ENCODE measurements at regions not wholly inside any gene's neighbourhood (a gene's known extent, or its start where the extent isn't known, plus 50 kb on each side); places are given as distances from the start of the nearest gene placed in this dataset.

DNA sequence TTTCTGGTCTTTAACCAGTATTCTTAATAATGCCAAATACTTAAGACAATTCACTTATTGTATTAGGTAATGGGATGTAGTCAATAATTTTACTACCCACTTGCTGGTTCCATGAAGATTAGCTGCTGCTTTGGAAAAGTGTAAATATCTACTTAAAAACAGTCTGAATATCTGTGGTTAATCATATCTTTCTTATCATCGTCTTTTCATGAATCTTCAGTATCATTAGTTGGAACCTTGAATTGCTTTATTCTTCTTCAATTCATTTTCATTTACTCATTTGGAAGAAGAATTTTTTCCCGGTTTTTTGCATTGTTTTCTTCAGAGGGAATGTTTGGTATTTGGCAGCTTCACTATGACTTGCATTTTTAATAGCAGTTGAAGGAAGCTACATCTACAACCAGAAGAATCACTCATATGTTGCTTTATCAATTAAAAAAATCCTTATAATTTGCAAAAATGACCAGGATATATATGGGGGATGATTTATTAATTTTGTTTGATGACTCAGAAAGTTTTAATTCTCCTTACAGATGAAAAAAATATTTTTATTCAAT lies 1398.3 kb upstream of the CDH6 start:
- H4K12ac ChIP-seq (ENCODE audit: low read depth, low read length): no peak overlapping the region
- H2BK12ac ChIP-seq (ENCODE audit: low read length): no peak overlapping the region
- H2AK5ac ChIP-seq (ENCODE audit: low read length): no peak overlapping the region
- H3K79me1 ChIP-seq (ENCODE audit: low read length): no peaks in the 10 kb centered on the region
- no peak overlapping the region for H2AFZ ChIP-seq (ENCODE audit: insufficient read depth, low read length, poor library complexity)
- no peak for DNase-seq
- H3K27ac ChIP-seq (ENCODE audit: low read depth, low read length): no peak overlapping the region
- no peak overlapping the region for H3K23ac ChIP-seq (ENCODE audit: low read length)
- no peak overlapping the region for H2BK5ac ChIP-seq (ENCODE audit: low read depth, low read length, poor library complexity)
- no peak overlapping the region for H3K9ac ChIP-seq (ENCODE audit: low read length)
- no peak overlapping the region for H4K91ac ChIP-seq (ENCODE audit: low read depth, low read length)
- no CpG with 5 or more reads among the region's 2 CpGs for WGBS (ENCODE audit: extremely low coverage, insufficient coverage, insufficient read length)
- no peaks in the 10 kb centered on the region for H3K27me3 ChIP-seq (ENCODE audit: insufficient read depth, low read length)
- H3K36me3 ChIP-seq (ENCODE audit: control insufficient read depth in 1 of 2, insufficient read depth in 2 of 2, low read length in 2 of 2): no peaks in the 10 kb centered on the region
- no peak overlapping the region for H3K14ac ChIP-seq (ENCODE audit: low read length)
- no peak overlapping the region for H3K4me2 ChIP-seq (ENCODE audit: low read length)
- H3K9me3 ChIP-seq (ENCODE audit: insufficient read depth, low read depth, low read length): no peaks in the 10 kb centered on the region
- H2BK120ac ChIP-seq (ENCODE audit: insufficient read depth, low read length, poor library complexity): no peak overlapping the region
- no peak overlapping the region for H3K4me3 ChIP-seq (ENCODE audit: low read depth, low read length)
- H3K4ac ChIP-seq (ENCODE audit: low read depth, low read length): no peak overlapping the region
- H3K18ac ChIP-seq (ENCODE audit: low read length): no peak overlapping the region
- no peak overlapping the region for H4K8ac ChIP-seq (ENCODE audit: low read depth, low read length)
- no peaks in the 10 kb centered on the region for H3K79me2 ChIP-seq (ENCODE audit: control insufficient read depth, insufficient read depth, low read length, poor library complexity)
- H3K4me1 ChIP-seq (ENCODE audit: control insufficient read depth in 1 of 2, insufficient read depth in 2 of 2, low read length in 2 of 2): peaks cover 0 to 2% of the 10 kb centered on the region in 2 experiments

DNA sequence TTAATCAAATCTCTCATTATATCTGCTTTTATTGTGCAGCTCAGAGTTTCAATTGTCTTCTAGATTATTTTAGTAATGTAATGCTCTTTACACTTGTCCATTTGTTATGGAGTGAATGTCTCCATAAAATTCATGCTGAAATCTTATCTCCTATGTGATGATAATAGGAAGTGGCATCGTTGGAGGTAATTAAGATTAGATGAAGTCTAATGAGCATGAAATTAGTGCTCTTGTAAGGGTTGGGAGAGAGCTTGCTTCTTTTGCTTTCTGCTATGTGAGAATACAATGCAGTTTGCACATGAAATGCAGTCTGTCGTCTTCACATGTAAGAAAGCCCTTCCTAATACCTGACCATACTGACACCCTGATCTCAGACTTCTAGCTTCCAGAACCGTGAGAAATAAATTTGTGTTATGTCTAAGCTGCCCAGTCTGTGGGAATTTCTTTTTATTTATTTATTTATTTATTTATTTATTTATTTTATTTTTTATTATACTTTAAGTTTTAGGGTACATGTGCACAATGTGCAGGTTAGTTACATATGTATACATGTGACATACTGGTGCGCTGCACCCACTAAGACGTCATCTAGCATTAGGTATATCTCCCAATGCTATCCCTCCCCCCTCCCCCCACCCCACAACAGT lies 1399.2 kb upstream of the CDH6 start:
- Histone ChIP-seq H3K4me1 (ENCODE audit: control insufficient read depth in 1 of 2, insufficient read depth in 2 of 2, low read length in 2 of 2) (peaks cover 0 to 2% of the 10 kb centered on the region in 2 experiments), H3K18ac (ENCODE audit: low read length) (no peak overlapping the region), H3K36me3 (ENCODE audit: control insufficient read depth in 1 of 2, insufficient read depth in 2 of 2, low read length in 2 of 2) (no peaks in the 10 kb centered on the region), H3K14ac (ENCODE audit: low read length) (no peak overlapping the region), H3K4me2 (ENCODE audit: low read length) (no peak overlapping the region), H2BK12ac (ENCODE audit: low read length) (no peak overlapping the region), H3K79me2 (ENCODE audit: control insufficient read depth, insufficient read depth, low read length, poor library complexity) (no peaks in the 10 kb centered on the region), H3K23ac (ENCODE audit: low read length) (no peak overlapping the region), H3K27me3 (ENCODE audit: insufficient read depth, low read length) (no peaks in the 10 kb centered on the region), H3K9ac (ENCODE audit: low read length) (no peak overlapping the region), H4K12ac (ENCODE audit: low read depth, low read length) (no peak overlapping the region), H4K8ac (ENCODE audit: low read depth, low read length) (no peak overlapping the region), H3K27ac (ENCODE audit: low read depth, low read length) (no peak overlapping the region), H2AK5ac (ENCODE audit: low read length) (no peak overlapping the region), H2BK5ac (ENCODE audit: low read depth, low read length, poor library complexity) (no peak overlapping the region), H3K4ac (ENCODE audit: low read depth, low read length) (no peak overlapping the region), H3K79me1 (ENCODE audit: low read length) (no peaks in the 10 kb centered on the region), H3K9me3 (ENCODE audit: insufficient read depth, low read depth, low read length) (no peaks in the 10 kb centered on the region), H4K91ac (ENCODE audit: low read depth, low read length) (no peak overlapping the region), H2AFZ (ENCODE audit: insufficient read depth, low read length, poor library complexity) (no peak overlapping the region), H3K4me3 (ENCODE audit: low read depth, low read length) (no peak overlapping the region), H2BK120ac (ENCODE audit: insufficient read depth, low read length, poor library complexity) (no peak overlapping the region)
- WGBS (ENCODE audit: extremely low coverage, insufficient coverage, insufficient read length): no CpG with 5 or more reads among the region's 5 CpGs
- no peak for DNase-seq

DNA sequence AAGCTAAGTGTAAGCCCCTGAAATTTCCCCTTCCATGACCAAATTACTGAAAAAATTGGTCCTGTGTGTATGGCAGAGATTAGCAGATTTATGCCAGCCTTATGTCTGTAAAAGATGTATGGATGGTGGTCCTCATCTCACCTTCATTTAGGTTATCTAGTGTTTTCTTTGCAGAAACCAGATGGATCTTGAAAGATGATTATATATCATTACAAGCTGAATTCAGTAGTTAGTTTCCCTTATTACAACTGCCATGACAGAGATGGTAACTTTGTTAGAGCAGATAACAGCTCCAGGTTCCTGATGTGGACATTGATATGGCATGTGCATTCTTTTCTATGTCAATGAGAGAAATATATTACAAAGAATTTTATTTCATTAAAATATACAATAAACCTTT lies 1403.2 kb upstream of the CDH6 start:
- Histone ChIP-seq H2AK5ac (ENCODE audit: low read length) (no peak overlapping the region), H2BK5ac (ENCODE audit: low read depth, low read length, poor library complexity) (no peak overlapping the region), H4K8ac (ENCODE audit: low read depth, low read length) (no peak overlapping the region), H3K18ac (ENCODE audit: low read length) (no peak overlapping the region), H2BK120ac (ENCODE audit: insufficient read depth, low read length, poor library complexity) (no peak overlapping the region), H4K91ac (ENCODE audit: low read depth, low read length) (no peak overlapping the region), H3K23ac (ENCODE audit: low read length) (no peak overlapping the region), H3K79me1 (ENCODE audit: low read length) (no peaks in the 10 kb centered on the region), H3K36me3 (ENCODE audit: control insufficient read depth in 1 of 2, insufficient read depth in 2 of 2, low read length in 2 of 2) (no peaks in the 10 kb centered on the region), H3K4ac (ENCODE audit: low read depth, low read length) (no peak overlapping the region), H4K12ac (ENCODE audit: low read depth, low read length) (no peak overlapping the region), H2BK12ac (ENCODE audit: low read length) (no peak overlapping the region), H3K4me3 (ENCODE audit: low read depth, low read length) (no peak overlapping the region), H3K14ac (ENCODE audit: low read length) (no peak overlapping the region), H3K79me2 (ENCODE audit: control insufficient read depth, insufficient read depth, low read length, poor library complexity) (no peaks in the 10 kb centered on the region), H3K9ac (ENCODE audit: low read length) (no peak overlapping the region), H3K27ac (ENCODE audit: low read depth, low read length) (no peak overlapping the region), H3K9me3 (ENCODE audit: insufficient read depth, low read depth, low read length) (no peaks in the 10 kb centered on the region), H3K4me1 (ENCODE audit: control insufficient read depth in 1 of 2, insufficient read depth in 2 of 2, low read length in 2 of 2) (no peaks in the 10 kb centered on the region), H3K4me2 (ENCODE audit: low read length) (no peak overlapping the region), H2AFZ (ENCODE audit: insufficient read depth, low read length, poor library complexity) (no peak overlapping the region), H3K27me3 (ENCODE audit: insufficient read depth, low read length) (no peaks in the 10 kb centered on the region)
- no peak for DNase-seq

DNA sequence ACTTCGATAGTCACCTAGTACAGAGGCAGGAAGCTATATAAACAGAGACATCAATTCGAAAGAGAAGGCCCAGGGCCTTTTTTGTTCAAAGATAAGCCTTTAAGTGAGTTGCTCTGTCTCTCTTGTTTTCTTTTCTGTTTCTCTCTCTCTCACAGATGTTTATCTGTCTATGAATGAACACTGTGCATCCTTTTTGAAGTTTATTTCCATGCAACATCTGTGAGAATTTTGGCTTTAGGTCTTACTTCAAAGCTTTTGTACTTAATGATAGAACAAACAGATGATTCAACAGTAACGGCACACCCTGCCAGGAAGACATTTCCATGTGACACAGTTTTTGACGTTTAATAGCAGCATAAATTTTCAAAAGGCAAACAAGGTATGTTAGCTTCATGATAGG lies 1413.1 kb upstream of the CDH6 start:
- Histone ChIP-seq H3K79me1 (ENCODE audit: low read length) (no peaks in the 10 kb centered on the region), H2BK12ac (ENCODE audit: low read length) (no peak overlapping the region), H2BK5ac (ENCODE audit: low read depth, low read length, poor library complexity) (no peak overlapping the region), H3K79me2 (ENCODE audit: control insufficient read depth, insufficient read depth, low read length, poor library complexity) (no peaks in the 10 kb centered on the region), H3K4me1 (ENCODE audit: control insufficient read depth in 1 of 2, insufficient read depth in 2 of 2, low read length in 2 of 2) (no peaks in the 10 kb centered on the region), H3K36me3 (ENCODE audit: control insufficient read depth in 1 of 2, insufficient read depth in 2 of 2, low read length in 2 of 2) (no peaks in the 10 kb centered on the region), H3K14ac (ENCODE audit: low read length) (no peak overlapping the region), H4K8ac (ENCODE audit: low read depth, low read length) (no peak overlapping the region), H3K23ac (ENCODE audit: low read length) (no peak overlapping the region), H3K9ac (ENCODE audit: low read length) (no peak overlapping the region), H2AK5ac (ENCODE audit: low read length) (no peak overlapping the region), H4K12ac (ENCODE audit: low read depth, low read length) (no peak overlapping the region), H3K9me3 (ENCODE audit: insufficient read depth, low read depth, low read length) (no peaks in the 10 kb centered on the region), H2BK120ac (ENCODE audit: insufficient read depth, low read length, poor library complexity) (no peak overlapping the region), H2AFZ (ENCODE audit: insufficient read depth, low read length, poor library complexity) (no peak overlapping the region), H4K91ac (ENCODE audit: low read depth, low read length) (no peak overlapping the region), H3K4me2 (ENCODE audit: low read length) (no peak overlapping the region), H3K18ac (ENCODE audit: low read length) (no peak overlapping the region), H3K27me3 (ENCODE audit: insufficient read depth, low read length) (no peaks in the 10 kb centered on the region), H3K4me3 (ENCODE audit: low read depth, low read length) (no peak overlapping the region), H3K4ac (ENCODE audit: low read depth, low read length) (no peak overlapping the region), H3K27ac (ENCODE audit: low read depth, low read length) (no peak overlapping the region)
- no peak for DNase-seq
- no CpG with 5 or more reads among the region's 4 CpGs for WGBS (ENCODE audit: extremely low coverage, insufficient coverage, insufficient read length)
